SK-N-SH treated with all-trans-retinoic acid at 6 μM for 48 hours (cell line): ENCODE measurements at regions not wholly inside any gene's neighbourhood (a gene's known extent, or its start where the extent isn't known, plus 50 kb on each side); places are given as distances from the start of the nearest gene placed in this dataset.
"Not testable (repeated sequence)": the region's sequence is repeated elsewhere in the genome, so short reads cannot be mapped to it uniquely, and the experiment has no call there.

Experiments used
- PATZ1 ChIP-seq: fragments of 250-450 bp; sonication (Bioruptor Pico); IDR thresholded peaks from 2 replicates; pipeline ENCODE4 v1.8.0; 2020; ENCODE audit warnings: mild to moderate bottlenecking, moderate library complexity, borderline replicate concordance
- TF ChIP-seq, protein P1 (sequence below): fragments of 250-450 bp; sonication (Bioruptor Pico); IDR thresholded peaks from 2 replicates; pipeline ENCODE4 v1.5.0; 2020; ENCODE audit warnings: mild to moderate bottlenecking, moderate library complexity

DNA sequence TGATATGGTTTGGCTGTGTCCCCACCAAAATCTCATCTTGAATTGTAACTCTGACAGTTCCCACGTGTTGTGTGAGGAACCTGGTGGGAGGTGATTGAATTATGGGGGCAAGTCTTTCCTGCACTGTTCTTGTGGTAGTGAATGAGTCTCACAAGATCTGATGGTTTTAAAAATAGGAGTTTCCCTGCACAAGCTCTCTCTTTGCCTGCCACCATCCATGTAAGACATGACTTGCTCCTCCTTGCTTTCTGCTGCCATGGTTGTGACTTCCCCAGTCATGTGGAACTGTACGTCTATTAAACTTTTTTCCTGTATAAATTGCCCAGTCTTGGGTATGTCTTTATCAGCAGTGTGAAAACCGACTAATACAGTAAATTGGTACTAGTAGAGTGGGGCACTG lies 63.9 kb downstream of the BLTP3B start:
- not testable (repeated sequence) for TF ChIP-seq PATZ1 (CRISPR knock-in tag)
- TF ChIP-seq, protein P1, sequence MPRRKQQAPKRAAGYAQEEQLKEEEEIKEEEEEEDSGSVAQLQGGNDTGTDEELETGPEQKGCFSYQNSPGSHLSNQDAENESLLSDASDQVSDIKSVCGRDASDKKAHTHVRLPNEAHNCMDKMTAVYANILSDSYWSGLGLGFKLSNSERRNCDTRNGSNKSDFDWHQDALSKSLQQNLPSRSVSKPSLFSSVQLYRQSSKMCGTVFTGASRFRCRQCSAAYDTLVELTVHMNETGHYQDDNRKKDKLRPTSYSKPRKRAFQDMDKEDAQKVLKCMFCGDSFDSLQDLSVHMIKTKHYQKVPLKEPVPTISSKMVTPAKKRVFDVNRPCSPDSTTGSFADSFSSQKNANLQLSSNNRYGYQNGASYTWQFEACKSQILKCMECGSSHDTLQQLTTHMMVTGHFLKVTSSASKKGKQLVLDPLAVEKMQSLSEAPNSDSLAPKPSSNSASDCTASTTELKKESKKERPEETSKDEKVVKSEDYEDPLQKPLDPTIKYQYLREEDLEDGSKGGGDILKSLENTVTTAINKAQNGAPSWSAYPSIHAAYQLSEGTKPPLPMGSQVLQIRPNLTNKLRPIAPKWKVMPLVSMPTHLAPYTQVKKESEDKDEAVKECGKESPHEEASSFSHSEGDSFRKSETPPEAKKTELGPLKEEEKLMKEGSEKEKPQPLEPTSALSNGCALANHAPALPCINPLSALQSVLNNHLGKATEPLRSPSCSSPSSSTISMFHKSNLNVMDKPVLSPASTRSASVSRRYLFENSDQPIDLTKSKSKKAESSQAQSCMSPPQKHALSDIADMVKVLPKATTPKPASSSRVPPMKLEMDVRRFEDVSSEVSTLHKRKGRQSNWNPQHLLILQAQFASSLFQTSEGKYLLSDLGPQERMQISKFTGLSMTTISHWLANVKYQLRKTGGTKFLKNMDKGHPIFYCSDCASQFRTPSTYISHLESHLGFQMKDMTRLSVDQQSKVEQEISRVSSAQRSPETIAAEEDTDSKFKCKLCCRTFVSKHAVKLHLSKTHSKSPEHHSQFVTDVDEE (CRISPR knock-in tag): not testable (repeated sequence)
